Ovary (tissue), 7 donors: ENCODE measurements at regions not wholly inside any gene's neighbourhood (a gene's known extent, or its start where the extent isn't known, plus 50 kb on each side); places are given as distances from the start of the nearest gene placed in this dataset.

Experiments
- DNase-seq, 5 donors: peaks; one replicate each; pipeline ENCODE4 v3.0.0-alpha.2; 2019 to 2020
- H3K27ac ChIP-seq, 2 donors: fragments of 200-600 bp; one replicate each; pipeline versions ENCODE4 v1.5.1 to v1.8.0; 2019 to 2022
- H3K27me3 ChIP-seq: fragments of 200-600 bp; one replicate; pipeline ENCODE4 v1.8.0; 2022
- H3K36me3 ChIP-seq: fragments of 200-600 bp; sonication (generic); one replicate; pipeline ENCODE4 v1.5.1; 2019
- H3K4me1 ChIP-seq: one replicate; pipeline ENCODE4 v1.8.1; 2013; ENCODE audit warnings: mild to moderate bottlenecking, moderate library complexity; ENCODE audit not compliant: insufficient read depth
- H3K4me3 ChIP-seq: fragments of 200-600 bp; sonication (generic); one replicate; pipeline ENCODE4 v1.5.1; 2017
- H3K9me3 ChIP-seq, 2 donors: fragments of 200-600 bp in 1 of 2; sonication (generic) in 1 of 2; one replicate each; pipeline versions ENCODE4 v1.5.1 to v1.8.1; 2013 to 2019; ENCODE audit warnings: mild to moderate bottlenecking in 1 of 2, moderate library complexity in 1 of 2
- EP300 ChIP-seq: sonication (generic); formaldehyde crosslinking; IDR thresholded peaks from one replicate; pipeline ENCODE4 v1.6.1; 2017; ENCODE audit warnings: antibody characterized with exemption
- POLR2A ChIP-seq: fragments of 450-650 bp; IDR thresholded peaks from one replicate; pipeline ENCODE4 v1.6.1; 2017; ENCODE audit warnings: antibody characterized with exemption, mild to moderate bottlenecking, moderate library complexity
- WGBS, 3 donors: extraction: QIAGEN DNeasy Blood & Tissue Kit in 1 of 3; methylation state at CpG; one replicate each; pipeline versions ENCODE4 v1.1.5 to v1.1.7; 2013 to 2017; 5-methylcytosine and 5-hydroxymethylcytosine counted together
- intact Hi-C, 4 donors: fragments of 100-400 bp; cut with DNase I; formaldehyde crosslinking; loops; one replicate each; pipeline versions ENCODE4 v1.11.0 to v1.15.1; 2022 to 2023
- TF ChIP-seq, protein P1 (sequence below), 3 donors: fragments of 450-650 bp in 2 of 3; fragments of 200-600 bp in 1 of 3; IDR thresholded peaks; one replicate each; pipeline versions ENCODE4 v1.5.1 to v1.8.0; 2016 to 2022; ENCODE audit warnings: antibody characterized with exemption in 3 of 3, mild to moderate bottlenecking in 1 of 3
- donor health status: DM: no; HTN: no; CAD: no; lungs with moderate emphysema.
- donor health status: DM: no; HTN: no; CAD: no.
- donor health status: Bipolar disorder and iron deficiency.
- donor health status: DM: no; HTN: no; CAD: no.
- donor health status: DM: yes; HTN: yes; CAD: no.

DNA sequence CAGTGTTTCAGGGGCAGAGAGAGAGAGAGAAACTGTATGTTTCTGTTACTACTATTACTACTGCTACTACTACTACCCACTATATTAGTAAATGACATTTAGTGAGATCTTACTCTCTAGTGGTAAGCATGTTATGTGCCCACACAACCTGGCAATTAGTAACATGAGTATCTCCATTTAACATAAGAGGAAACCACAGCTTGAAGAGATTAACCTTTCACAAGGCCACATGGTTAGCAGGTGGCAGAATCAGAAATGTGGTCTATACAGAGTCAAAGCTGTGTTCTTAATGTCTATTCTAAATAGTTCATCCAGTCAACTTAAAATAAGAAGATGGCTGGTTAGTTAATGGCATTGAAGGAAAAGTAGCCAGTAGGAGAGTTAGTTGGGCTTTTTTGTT is 961.6 kb downstream of the MCTP2 start:
- no peak for TF ChIP-seq EP300
- TF ChIP-seq, protein P1, sequence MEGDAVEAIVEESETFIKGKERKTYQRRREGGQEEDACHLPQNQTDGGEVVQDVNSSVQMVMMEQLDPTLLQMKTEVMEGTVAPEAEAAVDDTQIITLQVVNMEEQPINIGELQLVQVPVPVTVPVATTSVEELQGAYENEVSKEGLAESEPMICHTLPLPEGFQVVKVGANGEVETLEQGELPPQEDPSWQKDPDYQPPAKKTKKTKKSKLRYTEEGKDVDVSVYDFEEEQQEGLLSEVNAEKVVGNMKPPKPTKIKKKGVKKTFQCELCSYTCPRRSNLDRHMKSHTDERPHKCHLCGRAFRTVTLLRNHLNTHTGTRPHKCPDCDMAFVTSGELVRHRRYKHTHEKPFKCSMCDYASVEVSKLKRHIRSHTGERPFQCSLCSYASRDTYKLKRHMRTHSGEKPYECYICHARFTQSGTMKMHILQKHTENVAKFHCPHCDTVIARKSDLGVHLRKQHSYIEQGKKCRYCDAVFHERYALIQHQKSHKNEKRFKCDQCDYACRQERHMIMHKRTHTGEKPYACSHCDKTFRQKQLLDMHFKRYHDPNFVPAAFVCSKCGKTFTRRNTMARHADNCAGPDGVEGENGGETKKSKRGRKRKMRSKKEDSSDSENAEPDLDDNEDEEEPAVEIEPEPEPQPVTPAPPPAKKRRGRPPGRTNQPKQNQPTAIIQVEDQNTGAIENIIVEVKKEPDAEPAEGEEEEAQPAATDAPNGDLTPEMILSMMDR (IDR thresholded peaks at IDR 0.05): no peak
- TF ChIP-seq POLR2A: no peak
- no peaks in the 10 kb centered on the region for H3K36me3 ChIP-seq
- no peaks in the 10 kb centered on the region for H3K27me3 ChIP-seq
- no peaks in the 10 kb centered on the region for H3K4me1 ChIP-seq
- intact Hi-C loops: no loop called here
- no peaks in the 10 kb centered on the region for H3K9me3 ChIP-seq
- H3K4me3 ChIP-seq: no peak overlapping the region
- H3K27ac ChIP-seq: no peak overlapping the region
- DNase-seq: no peak

DNA sequence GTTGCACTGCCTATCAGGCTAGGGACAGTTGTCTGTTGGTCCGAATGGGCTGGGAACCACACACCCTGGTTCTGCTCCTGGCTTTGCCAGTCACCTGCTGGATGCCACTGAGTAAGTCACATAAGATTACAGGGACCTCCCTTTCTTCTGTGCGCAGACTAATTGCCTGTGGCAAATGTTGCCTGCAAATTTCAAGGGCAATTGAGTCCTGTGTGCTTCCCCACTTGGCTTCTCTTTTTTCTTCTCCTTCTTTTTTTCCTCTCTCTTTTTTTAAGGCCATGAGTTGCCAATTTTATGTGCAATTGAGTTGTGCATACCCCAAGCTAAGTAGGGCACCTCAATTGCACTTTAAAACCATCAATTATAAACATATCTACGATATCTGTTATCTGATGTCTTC is 963.4 kb downstream of the MCTP2 start:
- DNase-seq: no peak
- no peaks in the 10 kb centered on the region for H3K27me3 ChIP-seq
- no peaks in the 10 kb centered on the region for H3K36me3 ChIP-seq
- H3K4me3 ChIP-seq: no peak overlapping the region
- WGBS, 3 donors: 77 to 85% (median 81%) methylated on average over 3 of the region's 3 CpGs
- intact Hi-C loops: no loop called here
- H3K27ac ChIP-seq: no peak overlapping the region
- H3K9me3 ChIP-seq: no peaks in the 10 kb centered on the region
- TF ChIP-seq EP300 (no peak), POLR2A (no peak)
- TF ChIP-seq, protein P1 (IDR thresholded peaks at IDR 0.05): no peak
- H3K4me1 ChIP-seq: no peaks in the 10 kb centered on the region

DNA sequence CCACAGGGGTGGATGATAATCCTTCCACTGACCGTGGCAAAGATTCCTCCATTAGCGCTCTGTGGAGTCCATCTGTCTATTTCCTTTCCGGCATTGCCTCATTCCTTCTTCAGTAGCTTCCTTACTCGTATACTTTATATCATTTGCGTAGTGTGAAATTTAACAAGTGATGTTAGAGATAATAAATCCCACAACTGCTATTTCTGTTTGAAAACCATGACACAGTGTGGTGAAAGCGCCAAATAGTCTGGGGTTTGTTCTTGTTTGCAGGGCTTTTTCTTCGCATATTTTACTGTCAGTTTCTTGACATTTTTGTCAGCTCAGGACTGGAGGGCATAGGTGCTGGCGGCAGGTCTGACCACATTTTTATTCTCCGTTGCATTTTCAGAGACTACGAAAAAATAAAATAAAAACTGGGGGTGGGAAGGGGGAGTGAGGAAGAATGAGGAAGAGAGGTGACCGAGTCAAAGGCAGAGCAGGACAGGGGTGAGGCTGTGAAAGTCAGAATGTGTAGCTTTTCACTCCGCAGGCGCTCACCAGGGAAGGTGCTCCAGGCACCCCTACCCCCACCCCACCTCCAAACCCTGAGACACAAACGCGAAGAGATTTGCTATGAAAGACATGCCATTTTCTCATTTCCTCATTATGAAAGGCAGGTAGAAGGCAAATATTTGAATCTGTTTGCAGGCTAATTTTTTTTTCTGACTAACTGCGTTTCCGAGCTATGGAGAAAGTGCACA is 965.0 kb downstream of the MCTP2 start:
- H3K9me3 ChIP-seq: no peaks in the 10 kb centered on the region
- WGBS, 3 donors: 82 to 85% (median 83%) methylated on average over 17 of the region's 17 CpGs
- DNase-seq: no peak
- intact Hi-C loops: no loop called here
- no peaks in the 10 kb centered on the region for H3K36me3 ChIP-seq
- no peak overlapping the region for H3K4me3 ChIP-seq
- H3K27ac ChIP-seq: no peak overlapping the region
- no peaks in the 10 kb centered on the region for H3K4me1 ChIP-seq
- TF ChIP-seq, protein P1 (IDR thresholded peaks at IDR 0.05): no peak
- TF ChIP-seq EP300: no peak
- no peak for TF ChIP-seq POLR2A
- H3K27me3 ChIP-seq: no peaks in the 10 kb centered on the region

DNA sequence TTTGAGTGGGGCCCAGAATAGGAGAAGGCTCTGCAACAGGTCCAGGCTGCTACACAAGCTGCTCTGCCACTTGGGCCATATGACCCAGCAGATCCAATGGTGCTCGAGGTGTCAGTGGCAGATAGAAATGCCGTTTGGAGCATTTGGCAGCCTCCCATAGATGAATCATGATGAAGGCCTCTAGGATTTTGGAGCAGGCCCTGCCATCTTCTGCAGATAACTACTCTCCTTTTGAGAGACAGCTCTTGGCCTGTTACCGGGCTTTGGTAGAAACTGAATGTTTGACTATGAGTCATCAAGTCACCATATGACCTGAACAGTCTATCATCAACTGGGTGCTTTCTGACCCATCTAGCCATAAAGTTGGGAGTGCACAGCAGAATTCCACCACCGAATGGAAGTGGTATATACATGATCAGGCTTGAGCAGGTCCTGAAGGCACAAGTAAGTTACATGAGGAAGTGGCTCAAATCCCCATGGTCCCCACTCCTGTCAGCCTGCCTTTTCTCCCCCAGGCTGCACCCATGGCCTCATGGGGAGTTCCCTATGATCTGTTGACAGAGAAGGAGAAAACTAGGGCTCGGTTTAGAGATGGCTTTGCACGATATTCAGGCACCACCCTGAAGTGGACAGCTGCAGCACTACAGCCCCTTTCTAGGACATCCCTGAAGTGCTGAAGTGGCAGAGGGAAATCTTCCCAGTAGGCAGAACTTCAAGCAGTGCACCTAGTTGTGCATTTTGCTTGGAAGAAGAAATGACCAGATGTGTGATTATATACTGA is 971.4 kb downstream of the MCTP2 start:
- no peak overlapping the region for H3K27ac ChIP-seq
- no peaks in the 10 kb centered on the region for H3K4me1 ChIP-seq
- no peaks in the 10 kb centered on the region for H3K36me3 ChIP-seq
- DNase-seq: no peak
- no peak for TF ChIP-seq EP300
- no peak for TF ChIP-seq POLR2A
- TF ChIP-seq, protein P1 (IDR thresholded peaks at IDR 0.05): no peak
- no peaks in the 10 kb centered on the region for H3K9me3 ChIP-seq
- no peak overlapping the region for H3K4me3 ChIP-seq
- WGBS, 3 donors: 85 to 92% (median 86%) methylated on average over 6 of the region's 6 CpGs
- intact Hi-C loops: no loop called here
- H3K27me3 ChIP-seq: no peaks in the 10 kb centered on the region
